Nephron progenitor cell (in vitro differentiated cells): ENCODE measurements at regions not wholly inside any gene's neighbourhood (a gene's known extent, or its start where the extent isn't known, plus 50 kb on each side); places are given as distances from the start of the nearest gene placed in this dataset.

Experiments
- DNase-seq: peaks from one replicate; pipeline ENCODE4 v3.0.0; 2021
- H3K27ac Mint-ChIP-seq: 2 replicates; pipeline ENCODE4 v1.8.0; 2021; ENCODE audit warnings: mild to moderate bottlenecking, moderate library complexity, mixed read lengths
- H3K27me3 Mint-ChIP-seq: 2 replicates; pipeline ENCODE4 v1.8.0; 2021; ENCODE audit warnings: mild to moderate bottlenecking, low read depth, mixed read lengths; ENCODE audit not compliant: poor library complexity
- H3K36me3 Mint-ChIP-seq: 2 replicates; pipeline ENCODE4 v1.8.0; 2021; ENCODE audit warnings: low read depth, mixed read lengths
- H3K4me1 Mint-ChIP-seq: 2 replicates; pipeline ENCODE4 v1.8.0; 2021; ENCODE audit warnings: mixed read lengths
- H3K4me3 Mint-ChIP-seq: 2 replicates; pipeline ENCODE4 v1.8.0; 2021; ENCODE audit warnings: mild to moderate bottlenecking, moderate library complexity, mixed read lengths
- H3K9me3 Mint-ChIP-seq: 2 replicates; pipeline ENCODE4 v1.8.0; 2021; ENCODE audit warnings: mild to moderate bottlenecking, moderate library complexity, mixed read lengths
- CTCF ChIP-seq: fragments of 200-600 bp; sonication (generic); IDR thresholded peaks from 2 replicates; pipeline ENCODE4 v1.5.0; 2021; ENCODE audit warnings: antibody characterized with exemption

- Mint-ChIP-seq H3K36me3 (no peaks in the 10 kb centered on the region), H3K4me3 (no peak overlapping the region), H3K9me3 (no peaks in the 10 kb centered on the region), H3K27me3 (peaks cover 11% of the 10 kb centered on the region), H3K4me1 (no peaks in the 10 kb centered on the region), H3K27ac (no peak overlapping the region)
- no peak for TF ChIP-seq CTCF
- DNase-seq: no peak
Measured at GRCh38 chr9:84189904-84190303, 150.7 kb downstream of the SLC28A3 start.

- peaks cover 14% of the 10 kb centered on the region for H3K27me3 Mint-ChIP-seq
- no peak overlapping the region for H3K4me3 Mint-ChIP-seq
- DNase-seq: no peak
- H3K9me3 Mint-ChIP-seq: no peaks in the 10 kb centered on the region
- H3K4me1 Mint-ChIP-seq: no peaks in the 10 kb centered on the region
- no peak overlapping the region for H3K27ac Mint-ChIP-seq
- H3K36me3 Mint-ChIP-seq: no peaks in the 10 kb centered on the region
- no peak for TF ChIP-seq CTCF
Measured at GRCh38 chr9:84190411-84190810, 150.1 kb downstream of the SLC28A3 start.

GRCh38 chr9:84206801-84207370, 133.7 kb downstream of the SLC28A3 start:
- H3K4me3 Mint-ChIP-seq: no peak overlapping the region
- TF ChIP-seq CTCF: no peak
- no peak for DNase-seq
- no peaks in the 10 kb centered on the region for H3K36me3 Mint-ChIP-seq
- no peaks in the 10 kb centered on the region for H3K9me3 Mint-ChIP-seq
- H3K4me1 Mint-ChIP-seq: peaks cover 14% of the 10 kb centered on the region
- H3K27ac Mint-ChIP-seq: no peak overlapping the region
- peaks cover 9% of the 10 kb centered on the region for H3K27me3 Mint-ChIP-seq

GRCh38 chr9:84207491-84207951, 133.0 kb downstream of the SLC28A3 start:
- Mint-ChIP-seq H3K36me3 (no peaks in the 10 kb centered on the region), H3K27ac (no peak overlapping the region), H3K9me3 (no peaks in the 10 kb centered on the region), H3K4me1 (peaks cover 14% of the 10 kb centered on the region), H3K27me3 (peaks cover 9% of the 10 kb centered on the region), H3K4me3 (no peak overlapping the region)
- DNase-seq: no peak
- no peak for TF ChIP-seq CTCF

GRCh38 chr9:84212246-84212645, 128.3 kb downstream of the SLC28A3 start:
- no peak for TF ChIP-seq CTCF
- no peak for DNase-seq
- H3K36me3 Mint-ChIP-seq: no peaks in the 10 kb centered on the region
- H3K27me3 Mint-ChIP-seq: peaks cover 8% of the 10 kb centered on the region
- H3K9me3 Mint-ChIP-seq: peaks cover 8% of the 10 kb centered on the region
- no peak overlapping the region for H3K4me3 Mint-ChIP-seq
- H3K4me1 Mint-ChIP-seq: peaks cover 5% of the 10 kb centered on the region
- no peak overlapping the region for H3K27ac Mint-ChIP-seq

- Mint-ChIP-seq H3K27me3 (peaks cover 8% of the 10 kb centered on the region), H3K27ac (no peak overlapping the region), H3K4me3 (no peak overlapping the region), H3K4me1 (peaks cover 1% of the 10 kb centered on the region), H3K36me3 (no peaks in the 10 kb centered on the region), H3K9me3 (peaks cover 8% of the 10 kb centered on the region)
- no peak for DNase-seq
- TF ChIP-seq CTCF: no peak
Measured at GRCh38 chr9:84212982-84213381, 127.6 kb downstream of the SLC28A3 start.
